Transverse colon (tissue), 4 donors: ENCODE measurements at regions not wholly inside any gene's neighbourhood (a gene's known extent, or its start where the extent isn't known, plus 50 kb on each side); places are given as distances from the start of the nearest gene placed in this dataset.

ENCODE experiments used
- DNase-seq: peaks from one replicate; pipeline ENCODE4 v3.0.0-alpha.2; 2019
- H3K27ac ChIP-seq, 4 donors: fragments of 200-600 bp; sonication (generic); 2 replicates each; pipeline ENCODE4 v1.5.1; 2016 to 2018; ENCODE audit warnings: inconsistent platforms in 4 of 4
- H3K27me3 ChIP-seq: fragments of 200-600 bp; sonication (generic); 2 replicates; pipeline ENCODE4 v1.5.1; 2017; ENCODE audit warnings: inconsistent platforms
- H3K36me3 ChIP-seq, 4 donors: fragments of 200-600 bp; sonication (generic); 2 replicates each; pipeline ENCODE4 v1.5.1; 2017 to 2019; ENCODE audit warnings: inconsistent platforms in 4 of 4
- H3K4me1 ChIP-seq, 4 donors: fragments of 200-600 bp; sonication (generic); 2 replicates each; pipeline ENCODE4 v1.5.1; 2017 to 2020; ENCODE audit warnings: inconsistent platforms in 4 of 4
- H3K4me3 ChIP-seq, 4 donors: fragments of 200-600 bp; sonication (generic); 1 replicate in 1 of 4; 2 replicates in 3 of 4; pipeline versions ENCODE4 v1.5.1 to v1.6.1; 2017 to 2019; ENCODE audit warnings: inconsistent platforms in 4 of 4
- H3K9me3 ChIP-seq, 2 donors: fragments of 200-600 bp; sonication (generic); 2 replicates each; pipeline ENCODE4 v1.5.1; 2017 to 2019; ENCODE audit warnings: inconsistent platforms in 2 of 2
- CTCF ChIP-seq, 5 experiments: fragments of 200-600 bp in 3 of 5; fragments of 450-650 bp in 2 of 5; sonication (generic) in 3 of 5; IDR thresholded peaks; 1 replicate in 2 of 5; 2 replicates in 3 of 5; pipeline ENCODE4 v1.5.1; 2016 to 2017; ENCODE audit warnings: antibody characterized with exemption in 5 of 5, inconsistent platforms in 3 of 5, mild to moderate bottlenecking in 2 of 5, moderate library complexity in 1 of 5
- EP300 ChIP-seq: sonication (generic); formaldehyde crosslinking; IDR thresholded peaks from one replicate; pipeline ENCODE4 v1.6.1; 2017; ENCODE audit warnings: antibody characterized with exemption, low read depth
- POLR2A ChIP-seq: fragments of 450-650 bp; IDR thresholded peaks from one replicate; pipeline ENCODE4 v1.6.1; 2016; ENCODE audit warnings: antibody characterized with exemption, mild to moderate bottlenecking, moderate library complexity
- POLR2AphosphoS5 ChIP-seq, 3 donors: sonication (generic); formaldehyde crosslinking; IDR thresholded peaks; one replicate each; pipeline ENCODE4 v1.6.1; 2016; ENCODE audit warnings: antibody characterized with exemption in 3 of 3
- WGBS, 2 donors: methylation state at CpG; one replicate each; pipeline ENCODE4 v1.1.5; 2018; ENCODE audit warnings: low coverage in 1 of 2; 5-methylcytosine and 5-hydroxymethylcytosine counted together
- in situ Hi-C, 4 donors: fragments of 200-750 bp; cut with MboI; loops; one replicate each; pipeline versions ENCODE4 v1.15.0 to v1.15.1; 2017; ENCODE audit warnings: low sequenced_read_pairs in 3 of 4, low pct_ligation_motif_present in 1 of 4, low pct_unique_long_range_greater_than_20kb in 1 of 4
- intact Hi-C: fragments of 100-400 bp; cut with DNase I; formaldehyde crosslinking; loops from one replicate; pipeline ENCODE4 v1.15.1; 2023; ENCODE audit warnings: low total_unique reads

GRCh38 chr17:37820313-37820994 is 75.6 kb upstream of the HNF1B start:
- TF ChIP-seq POLR2A = no peak
- no peak for TF ChIP-seq CTCF (IDR thresholded peaks at IDR 0.05)
- no peak for TF ChIP-seq EP300
- no peak for TF ChIP-seq POLR2AphosphoS5 (IDR thresholded peaks at IDR 0.05)

GRCh38 chr17:37818689-37819088 is 73.8 kb upstream of the HNF1B start:
- Histone ChIP-seq H3K27me3 (peaks cover 6% of the 10 kb centered on the region), H3K27ac (no peak overlapping the region), H3K36me3 (no peaks in the 10 kb centered on the region), H3K4me1 (peaks cover 0 to 4% (median 2%) of the 10 kb centered on the region in 4 donors), H3K9me3 (no peaks in the 10 kb centered on the region), H3K4me3 (no peak overlapping the region)
- in situ Hi-C loops = no loop called here
- DNase-seq = peak; percentile 45
- 46 to 47% methylated on average over 1 to 3 of the region's 3 CpGs for WGBS, 2 donors
- no peak for TF ChIP-seq CTCF (IDR thresholded peaks at IDR 0.05)
- no peak for TF ChIP-seq POLR2A
- no peak for TF ChIP-seq EP300
- TF ChIP-seq POLR2AphosphoS5 (IDR thresholded peaks at IDR 0.05) = no peak
- intact Hi-C loops = no loop called here

More at GRCh38 chr17:37820313-37820994, 75.6 kb upstream of the HNF1B start:
- intact Hi-C loops = no loop called here
- 57 to 67% methylated on average over 3 to 4 of the region's 4 CpGs for WGBS, 2 donors
- peaks cover 3% of the 10 kb centered on the region for H3K27me3 ChIP-seq
- no peak for DNase-seq
- H3K4me3 ChIP-seq = no peak overlapping the region
- no peaks in the 10 kb centered on the region for H3K9me3 ChIP-seq
- H3K27ac ChIP-seq = no peak overlapping the region
- no peaks in the 10 kb centered on the region for H3K36me3 ChIP-seq
- peaks cover 0 to 4% (median 2%) of the 10 kb centered on the region in 4 donors for H3K4me1 ChIP-seq
- in situ Hi-C loops = no loop called here

GRCh38 chr17:37816950-37817349 is 72.1 kb upstream of the HNF1B start:
- in situ Hi-C loops = no loop called here
- H3K27me3 ChIP-seq = peaks cover 6% of the 10 kb centered on the region
- peaks cover 0 to 4% (median 2%) of the 10 kb centered on the region in 4 donors for H3K4me1 ChIP-seq
- H3K36me3 ChIP-seq = no peaks in the 10 kb centered on the region
- intact Hi-C loops = no loop called here
- no peak for TF ChIP-seq POLR2A
- TF ChIP-seq CTCF (IDR thresholded peaks at IDR 0.05) = no peak
- TF ChIP-seq EP300 = no peak
- WGBS, 2 donors = 13 to 20% methylated on average over 2 of the region's 2 CpGs
- no peak for DNase-seq
- H3K27ac ChIP-seq = no peak overlapping the region
- H3K4me3 ChIP-seq = no peak overlapping the region
- no peaks in the 10 kb centered on the region for H3K9me3 ChIP-seq

GRCh38 chr17:37815536-37815935 is 70.7 kb upstream of the HNF1B start:
- Histone ChIP-seq H3K27ac (no peak overlapping the region), H3K9me3 (no peaks in the 10 kb centered on the region), H3K4me1 (peaks cover 0 to 4% (median 2%) of the 10 kb centered on the region in 4 donors), H3K27me3 (peaks cover 6% of the 10 kb centered on the region), H3K36me3 (no peaks in the 10 kb centered on the region), H3K4me3 (no peak overlapping the region)
- intact Hi-C loops = no loop called here
- WGBS, 2 donors = 55 to 91% methylated on average over 1 to 4 of the region's 4 CpGs
- no peak for TF ChIP-seq POLR2A
- TF ChIP-seq EP300 = no peak
- TF ChIP-seq CTCF (IDR thresholded peaks at IDR 0.05) = no peak
- no peak for TF ChIP-seq POLR2AphosphoS5 (IDR thresholded peaks at IDR 0.05)
- in situ Hi-C loops = no loop called here
- no peak for DNase-seq
